Stomach (tissue), 8 donors: ENCODE measurements at regions not wholly inside any gene's neighbourhood (a gene's known extent, or its start where the extent isn't known, plus 50 kb on each side); places are given as distances from the start of the nearest gene placed in this dataset.

Experiments
- DNase-seq, 2 donors: peaks; one replicate each; pipeline versions ENCODE4 v3.0.0 to v3.0.0-alpha.2; 2013 to 2019
- H3K27ac ChIP-seq, 5 donors: fragments of 200-600 bp in 4 of 5; sonication (generic) in 4 of 5; one replicate each; pipeline ENCODE4 v1.5.1; 2013 to 2019; ENCODE audit warnings: mild to moderate bottlenecking in 1 of 5, moderate library complexity in 1 of 5
- H3K27me3 ChIP-seq, 3 donors: fragments of 200-600 bp; sonication (generic); one replicate each; pipeline ENCODE4 v1.5.1; 2017 to 2019; ENCODE audit warnings: mixed run types in 1 of 3
- H3K36me3 ChIP-seq, 4 donors: fragments of 200-600 bp; sonication (generic); 1 replicate in 3 of 4; 2 replicates in 1 of 4; pipeline ENCODE4 v1.5.1; 2016 to 2019
- H3K4me1 ChIP-seq, 4 donors: fragments of 200-600 bp; sonication (generic); one replicate each; pipeline ENCODE4 v1.5.1; 2016 to 2019
- H3K4me3 ChIP-seq, 4 donors: fragments of 200-600 bp; sonication (generic) in 3 of 4; one replicate each; pipeline ENCODE4 v1.5.1; 2016 to 2019; ENCODE audit warnings: mild to moderate bottlenecking in 1 of 4
- H3K9me3 ChIP-seq, 4 donors: fragments of 200-600 bp; sonication (generic); one replicate each; pipeline ENCODE4 v1.5.1; 2016 to 2019
- EP300 ChIP-seq: sonication (generic); formaldehyde crosslinking; IDR thresholded peaks from one replicate; pipeline ENCODE4 v1.6.1; 2017; ENCODE audit warnings: antibody characterized with exemption
- POLR2A ChIP-seq, 4 donors: fragments of 450-650 bp; IDR thresholded peaks; one replicate each; pipeline ENCODE4 v1.6.1; 2016; ENCODE audit warnings: antibody characterized with exemption in 4 of 4, control low read depth in 2 of 4, mild to moderate bottlenecking in 1 of 4, moderate library complexity in 1 of 4
- POLR2AphosphoS5 ChIP-seq, 3 donors: sonication (generic); formaldehyde crosslinking; IDR thresholded peaks; one replicate each; pipeline ENCODE4 v1.6.1; 2016; ENCODE audit warnings: antibody characterized with exemption in 3 of 3
- WGBS, 5 donors: extraction: QIAGEN DNeasy Blood & Tissue Kit in 3 of 5; methylation state at CpG; one replicate each; pipeline versions ENCODE4 v1.1.5 to v1.1.7; 2013 to 2018; 5-methylcytosine and 5-hydroxymethylcytosine counted together
- intact Hi-C: fragments of 100-400 bp; cut with DNase I; formaldehyde crosslinking; loops from one replicate; pipeline ENCODE4 v1.15.1; 2023; ENCODE audit warnings: low total_unique reads
- TF ChIP-seq, protein P1 (sequence below), 7 experiments: fragments of 450-650 bp in 4 of 7; fragments of 200-600 bp in 3 of 7; sonication (generic) in 3 of 7; IDR thresholded peaks; one replicate each; pipeline ENCODE4 v1.5.1; 2016 to 2019; ENCODE audit warnings: antibody characterized with exemption in 7 of 7, control low read depth in 2 of 7, mild to moderate bottlenecking in 1 of 7
- donor health status: healthy with polysubstance abuse.
- donor health status: Bipolar disorder and iron deficiency.
- donor health status: healthy.

DNA sequence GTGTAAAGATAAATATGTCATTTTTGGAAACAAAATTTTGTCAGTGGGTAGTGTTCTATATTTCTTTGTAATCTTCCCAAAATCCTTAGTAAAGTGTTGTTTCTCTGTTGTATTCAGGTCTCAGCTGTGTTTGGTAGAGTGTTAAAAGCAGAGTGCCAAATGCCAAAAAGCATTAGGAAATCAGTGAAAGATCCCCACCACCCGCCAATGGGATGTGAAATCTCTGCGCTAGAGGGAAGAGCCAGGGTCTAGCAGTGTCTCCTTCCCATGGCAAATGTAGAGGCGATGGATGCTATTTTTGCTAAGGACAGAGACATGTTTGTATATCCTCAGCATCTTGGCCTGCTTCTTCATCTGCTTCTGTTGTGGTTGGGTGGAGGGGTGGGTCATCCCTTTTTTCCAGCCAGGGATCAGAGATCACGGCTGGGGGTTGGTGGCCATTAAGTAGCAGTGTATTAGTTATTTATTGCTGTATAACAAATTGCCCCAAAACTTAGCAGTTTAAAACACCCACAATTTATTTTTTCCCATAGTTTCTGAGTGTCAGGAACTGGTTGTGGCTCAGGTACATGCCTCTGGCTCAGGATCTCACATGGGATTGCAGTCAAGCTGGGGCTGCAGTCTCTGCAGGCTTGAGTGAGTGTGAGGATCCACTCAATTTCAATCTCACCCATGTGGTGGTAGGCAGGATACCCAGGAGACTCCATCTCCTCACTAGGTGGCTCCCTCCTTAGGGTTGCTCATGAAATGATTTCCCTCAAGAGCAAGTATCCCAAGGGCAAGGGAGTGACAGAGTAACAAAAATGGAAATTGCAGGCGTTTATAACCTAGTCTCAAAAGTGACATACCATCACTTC, 211.9 kb downstream of the MYCN start:
- Histone ChIP-seq H3K27ac (no peak overlapping the region), H3K4me1 (no peaks in the 10 kb centered on the region), H3K36me3 (no peaks in the 10 kb centered on the region), H3K27me3 (no peaks in the 10 kb centered on the region), H3K4me3 (no peak overlapping the region), H3K9me3 (no peaks in the 10 kb centered on the region)
- 82 to 96% (median 94%) methylated on average over 5 of the region's 5 CpGs for WGBS, 5 donors
- intact Hi-C loops: no loop called here
- no peak for DNase-seq
- no peak for TF ChIP-seq POLR2AphosphoS5 (IDR thresholded peaks at IDR 0.05)
- TF ChIP-seq EP300: no peak
- TF ChIP-seq, protein P1, sequence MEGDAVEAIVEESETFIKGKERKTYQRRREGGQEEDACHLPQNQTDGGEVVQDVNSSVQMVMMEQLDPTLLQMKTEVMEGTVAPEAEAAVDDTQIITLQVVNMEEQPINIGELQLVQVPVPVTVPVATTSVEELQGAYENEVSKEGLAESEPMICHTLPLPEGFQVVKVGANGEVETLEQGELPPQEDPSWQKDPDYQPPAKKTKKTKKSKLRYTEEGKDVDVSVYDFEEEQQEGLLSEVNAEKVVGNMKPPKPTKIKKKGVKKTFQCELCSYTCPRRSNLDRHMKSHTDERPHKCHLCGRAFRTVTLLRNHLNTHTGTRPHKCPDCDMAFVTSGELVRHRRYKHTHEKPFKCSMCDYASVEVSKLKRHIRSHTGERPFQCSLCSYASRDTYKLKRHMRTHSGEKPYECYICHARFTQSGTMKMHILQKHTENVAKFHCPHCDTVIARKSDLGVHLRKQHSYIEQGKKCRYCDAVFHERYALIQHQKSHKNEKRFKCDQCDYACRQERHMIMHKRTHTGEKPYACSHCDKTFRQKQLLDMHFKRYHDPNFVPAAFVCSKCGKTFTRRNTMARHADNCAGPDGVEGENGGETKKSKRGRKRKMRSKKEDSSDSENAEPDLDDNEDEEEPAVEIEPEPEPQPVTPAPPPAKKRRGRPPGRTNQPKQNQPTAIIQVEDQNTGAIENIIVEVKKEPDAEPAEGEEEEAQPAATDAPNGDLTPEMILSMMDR (IDR thresholded peaks at IDR 0.05): no peak
- no peak for TF ChIP-seq POLR2A (IDR thresholded peaks at IDR 0.05)

- TF ChIP-seq, protein P1 (IDR thresholded peaks at IDR 0.05): no peak
- no peak for TF ChIP-seq POLR2A (IDR thresholded peaks at IDR 0.05)
- TF ChIP-seq POLR2AphosphoS5 (IDR thresholded peaks at IDR 0.05): no peak
- TF ChIP-seq EP300: no peak
- no peak for DNase-seq
- Histone ChIP-seq H3K4me1 (no peaks in the 10 kb centered on the region), H3K27ac (no peak overlapping the region), H3K27me3 (no peaks in the 10 kb centered on the region), H3K9me3 (no peaks in the 10 kb centered on the region), H3K36me3 (no peaks in the 10 kb centered on the region), H3K4me3 (no peak overlapping the region)
- intact Hi-C loops: no loop called here
- WGBS, 5 donors: 84 to 96% (median 92%) methylated on average over 4 of the region's 4 CpGs
Observed at GRCh38 chr2:16151651-16152050, 211.3 kb downstream of the MYCN start.

GRCh38 chr2:16151281-16151570, 210.9 kb downstream of the MYCN start:
- no peaks in the 10 kb centered on the region for H3K4me1 ChIP-seq
- no peak for TF ChIP-seq EP300

DNA sequence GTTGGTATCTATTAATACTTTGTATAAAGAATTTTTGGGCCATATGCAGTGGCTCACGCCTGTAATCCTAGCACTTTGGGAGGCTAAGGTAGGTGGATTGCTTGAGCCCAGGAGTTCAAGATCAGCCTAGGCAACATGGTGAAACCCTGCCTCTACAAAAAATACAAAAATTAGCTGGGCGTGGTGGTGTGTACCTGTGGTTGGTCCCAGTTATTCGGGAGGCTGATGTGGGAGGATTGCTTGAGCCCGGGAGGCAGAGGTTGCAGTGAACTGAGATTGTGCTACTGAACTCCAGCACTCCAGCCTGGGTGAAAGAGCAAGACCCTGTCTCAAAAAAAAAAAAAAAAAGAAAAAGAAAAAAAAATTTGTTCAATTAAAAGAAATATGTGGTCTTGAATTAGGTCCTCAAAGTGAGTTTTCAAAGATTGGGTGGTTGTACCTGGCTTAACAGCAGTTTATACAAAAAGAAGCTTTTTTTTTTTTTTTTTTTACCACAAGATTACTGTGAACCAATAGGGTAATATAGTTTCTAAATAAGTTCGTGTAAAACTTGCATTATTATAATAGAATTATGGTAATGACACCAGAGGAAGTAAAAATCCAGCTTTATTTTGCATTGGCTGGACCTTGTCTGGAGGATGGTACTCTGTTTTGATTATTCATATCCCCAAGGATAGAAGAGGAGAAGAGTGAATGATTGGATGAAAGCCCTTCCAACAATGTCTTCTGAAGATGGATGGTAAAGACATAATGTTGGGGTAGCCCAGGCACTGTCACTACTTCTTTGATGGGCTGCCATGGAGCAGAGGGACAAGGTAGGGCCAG, 210.3 kb downstream of the MYCN start:
- H3K4me3 ChIP-seq: no peak overlapping the region
- H3K27me3 ChIP-seq: no peaks in the 10 kb centered on the region
- no peak for TF ChIP-seq POLR2A (IDR thresholded peaks at IDR 0.05)
- TF ChIP-seq POLR2AphosphoS5 (IDR thresholded peaks at IDR 0.05): no peak
- TF ChIP-seq, protein P1 (IDR thresholded peaks at IDR 0.05): no peak
- TF ChIP-seq EP300: no peak
- DNase-seq: no peak
- H3K36me3 ChIP-seq: no peaks in the 10 kb centered on the region
- H3K27ac ChIP-seq: no peak overlapping the region
- intact Hi-C loops: no loop called here
- no peaks in the 10 kb centered on the region for H3K4me1 ChIP-seq
- no peaks in the 10 kb centered on the region for H3K9me3 ChIP-seq
- whole genome bisulfite sequencing, 5 donors: 84 to 93% (median 90%) methylated on average over 5 of the region's 5 CpGs

More at GRCh38 chr2:16151281-16151570, 210.9 kb downstream of the MYCN start:
- H3K4me3 ChIP-seq: no peak overlapping the region
- H3K9me3 ChIP-seq: no peaks in the 10 kb centered on the region
- no peak overlapping the region for H3K27ac ChIP-seq
- WGBS, 5 donors: 92 to 97% (median 95%) methylated on average over 3 of the region's 3 CpGs
- no peak for DNase-seq
- no peaks in the 10 kb centered on the region for H3K36me3 ChIP-seq
- H3K27me3 ChIP-seq: no peaks in the 10 kb centered on the region
- intact Hi-C loops: no loop called here
